Coronary artery (tissue), 2 donors: ENCODE measurements at regions not wholly inside any gene's neighbourhood (a gene's known extent, or its start where the extent isn't known, plus 50 kb on each side); places are given as distances from the start of the nearest gene placed in this dataset.
"Not testable (repeated sequence)": the region's sequence is repeated elsewhere in the genome, so short reads cannot be mapped to it uniquely, and the experiment has no call there.

Experiments used
- DNase-seq: peaks from one replicate; pipeline ENCODE4 v3.0.0-alpha.2; 2017; ENCODE audit warnings: low spot score
- H3K27ac ChIP-seq, 2 donors: fragments of 200-600 bp; sonication (generic); one replicate each; pipeline ENCODE4 v1.5.1; 2016 to 2019
- H3K4me3 ChIP-seq: fragments of 200-600 bp; sonication (generic); 2 replicates; pipeline ENCODE4 v1.5.1; 2016; ENCODE audit warnings: mild to moderate bottlenecking, moderate library complexity
- TF ChIP-seq, protein P1 (sequence below): fragments of 200-600 bp; sonication (generic); IDR thresholded peaks from one replicate; pipeline ENCODE4 v1.5.1; 2019; ENCODE audit warnings: antibody characterized with exemption

DNA sequence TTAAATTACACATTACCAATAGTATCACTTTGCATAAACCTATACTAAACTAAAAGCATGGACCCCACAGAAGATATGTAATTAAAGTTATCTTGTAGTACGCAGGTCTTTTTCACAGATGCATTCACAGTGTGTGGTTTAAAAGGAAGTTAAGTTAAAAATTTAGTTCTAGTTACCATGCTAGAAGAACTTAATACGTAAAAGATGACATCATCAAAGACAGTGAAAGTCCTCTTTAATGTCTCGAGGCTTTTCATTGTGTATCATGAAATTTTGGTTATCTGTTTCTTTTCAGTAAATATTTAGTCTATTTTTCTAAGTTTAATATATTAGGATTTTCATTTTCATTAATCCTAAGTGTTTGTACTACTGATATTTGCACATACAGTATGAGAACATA lies 934.6 kb upstream of the FOXG1 start:
- H3K4me3 ChIP-seq, DNase-seq, H3K27ac ChIP-seq: not testable (repeated sequence)

DNA sequence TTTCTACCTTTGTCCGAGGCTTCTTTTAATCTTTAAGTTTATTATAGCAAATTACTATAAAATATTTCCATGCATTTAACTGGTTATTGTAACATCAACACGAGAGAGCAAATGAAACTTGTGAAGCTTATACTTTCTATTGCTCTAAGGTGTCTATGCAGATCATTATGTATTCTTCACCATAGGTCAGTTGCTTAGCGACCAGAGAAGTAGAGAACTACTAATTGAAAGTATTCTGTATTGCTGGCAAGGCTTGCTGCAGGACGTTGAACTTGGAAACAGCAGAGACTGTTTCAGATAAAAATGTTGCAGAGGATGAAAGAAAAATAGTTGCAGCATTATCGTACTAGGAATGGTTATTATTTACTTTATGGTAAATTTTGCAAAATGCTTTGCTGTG lies 933.6 kb upstream of the FOXG1 start:
- H3K4me3 ChIP-seq, DNase-seq, H3K27ac ChIP-seq: not testable (repeated sequence)

DNA sequence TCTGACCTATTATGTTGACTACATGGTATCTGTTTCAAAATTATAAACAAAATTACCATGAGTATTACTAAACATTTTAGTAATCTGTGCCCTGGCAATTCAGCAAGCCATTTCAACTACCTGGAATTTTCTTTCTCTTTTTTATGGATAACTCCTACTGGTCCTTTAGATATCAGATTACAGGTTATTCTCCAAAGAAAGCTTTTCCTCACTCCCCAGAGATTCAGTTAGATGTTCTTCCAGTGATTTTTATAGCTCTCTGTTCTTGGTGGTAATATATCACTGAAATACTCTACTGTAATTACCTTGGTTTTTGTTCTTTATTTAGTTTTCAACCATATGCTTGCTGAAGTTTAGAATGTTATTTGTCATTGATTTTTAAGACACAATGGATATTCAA lies 930.2 kb upstream of the FOXG1 start:
- no peak overlapping the region for H3K27ac ChIP-seq
- H3K4me3 ChIP-seq, result no peak overlapping the region
- no peak for DNase-seq
- TF ChIP-seq, protein P1, sequence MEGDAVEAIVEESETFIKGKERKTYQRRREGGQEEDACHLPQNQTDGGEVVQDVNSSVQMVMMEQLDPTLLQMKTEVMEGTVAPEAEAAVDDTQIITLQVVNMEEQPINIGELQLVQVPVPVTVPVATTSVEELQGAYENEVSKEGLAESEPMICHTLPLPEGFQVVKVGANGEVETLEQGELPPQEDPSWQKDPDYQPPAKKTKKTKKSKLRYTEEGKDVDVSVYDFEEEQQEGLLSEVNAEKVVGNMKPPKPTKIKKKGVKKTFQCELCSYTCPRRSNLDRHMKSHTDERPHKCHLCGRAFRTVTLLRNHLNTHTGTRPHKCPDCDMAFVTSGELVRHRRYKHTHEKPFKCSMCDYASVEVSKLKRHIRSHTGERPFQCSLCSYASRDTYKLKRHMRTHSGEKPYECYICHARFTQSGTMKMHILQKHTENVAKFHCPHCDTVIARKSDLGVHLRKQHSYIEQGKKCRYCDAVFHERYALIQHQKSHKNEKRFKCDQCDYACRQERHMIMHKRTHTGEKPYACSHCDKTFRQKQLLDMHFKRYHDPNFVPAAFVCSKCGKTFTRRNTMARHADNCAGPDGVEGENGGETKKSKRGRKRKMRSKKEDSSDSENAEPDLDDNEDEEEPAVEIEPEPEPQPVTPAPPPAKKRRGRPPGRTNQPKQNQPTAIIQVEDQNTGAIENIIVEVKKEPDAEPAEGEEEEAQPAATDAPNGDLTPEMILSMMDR, result no peak

- TF ChIP-seq, protein P1, result no peak
- no peak for DNase-seq
- Histone ChIP-seq H3K4me3 (no peak overlapping the region), H3K27ac (no peak overlapping the region)
Measured at GRCh38 chr14:27845241-27845850, 921.2 kb upstream of the FOXG1 start.

DNA sequence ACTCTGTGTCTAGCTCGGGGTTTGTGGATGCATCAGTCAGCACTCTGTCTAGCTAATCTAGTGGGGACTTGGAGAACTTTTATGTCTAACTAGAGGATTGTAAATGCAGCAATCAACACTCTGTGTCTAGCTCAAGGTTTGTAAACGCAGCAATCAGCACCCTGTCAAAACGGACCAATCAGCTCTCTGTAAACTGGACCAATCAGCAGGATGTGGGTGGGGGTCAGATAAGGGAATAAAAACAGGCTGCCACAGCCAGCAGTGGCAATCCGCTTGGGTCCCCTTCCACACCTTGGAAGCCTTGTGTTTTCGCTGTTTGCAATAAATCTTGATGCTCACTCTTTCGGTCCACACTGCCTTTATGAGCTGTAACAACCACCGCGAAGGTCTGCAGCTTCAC lies 920.7 kb upstream of the FOXG1 start:
- no peak overlapping the region for H3K4me3 ChIP-seq
- no peak overlapping the region for H3K27ac ChIP-seq
- TF ChIP-seq, protein P1, result no peak
- no peak for DNase-seq

DNA sequence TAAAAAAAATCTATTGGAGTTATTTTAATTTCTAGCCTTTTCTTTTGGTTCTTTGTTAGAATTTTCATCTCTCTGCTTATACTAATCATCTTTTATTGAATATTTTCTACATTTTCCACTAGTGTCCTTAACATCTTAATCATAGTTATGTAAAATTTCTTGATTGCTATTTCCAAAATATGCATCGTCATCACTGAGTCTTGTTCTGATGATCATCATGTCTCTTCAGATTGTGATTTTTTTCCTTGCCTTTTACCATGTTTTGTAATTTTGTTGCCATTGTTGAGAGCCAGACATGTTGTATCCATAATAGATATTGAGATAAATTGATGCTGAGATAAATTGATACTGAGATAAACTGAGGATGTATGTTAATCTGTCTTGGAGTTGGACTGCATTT lies 919.1 kb upstream of the FOXG1 start:
- H3K27ac ChIP-seq, DNase-seq, H3K4me3 ChIP-seq: not testable (repeated sequence)

DNA sequence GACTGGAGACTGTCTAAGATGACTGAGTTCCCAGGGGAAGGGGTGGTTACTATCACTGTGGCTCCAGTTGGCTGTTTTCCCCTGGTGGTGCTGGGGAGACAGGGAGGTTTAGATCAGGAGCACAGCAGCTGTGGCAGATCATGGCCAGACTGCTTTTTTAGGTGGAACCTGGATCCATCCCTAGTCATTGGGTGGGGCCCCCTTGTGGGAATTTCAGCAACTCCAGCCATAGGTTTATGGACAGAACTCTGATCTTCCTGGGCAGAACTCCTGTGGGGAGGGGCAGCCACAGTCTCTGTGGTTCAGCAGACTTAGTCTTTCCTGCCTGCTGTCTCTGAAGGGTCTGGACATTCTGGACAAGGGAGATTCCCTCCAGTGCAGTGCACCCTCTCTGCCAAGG lies 917.4 kb upstream of the FOXG1 start:
- H3K27ac ChIP-seq, DNase-seq, H3K4me3 ChIP-seq: not testable (repeated sequence)

GRCh38 chr14:27862684-27863083 lies 903.9 kb upstream of the FOXG1 start:
- H3K27ac ChIP-seq, result no peak overlapping the region
- H3K4me3 ChIP-seq, result no peak overlapping the region
- no peak for DNase-seq
- TF ChIP-seq, protein P1, result no peak

DNA sequence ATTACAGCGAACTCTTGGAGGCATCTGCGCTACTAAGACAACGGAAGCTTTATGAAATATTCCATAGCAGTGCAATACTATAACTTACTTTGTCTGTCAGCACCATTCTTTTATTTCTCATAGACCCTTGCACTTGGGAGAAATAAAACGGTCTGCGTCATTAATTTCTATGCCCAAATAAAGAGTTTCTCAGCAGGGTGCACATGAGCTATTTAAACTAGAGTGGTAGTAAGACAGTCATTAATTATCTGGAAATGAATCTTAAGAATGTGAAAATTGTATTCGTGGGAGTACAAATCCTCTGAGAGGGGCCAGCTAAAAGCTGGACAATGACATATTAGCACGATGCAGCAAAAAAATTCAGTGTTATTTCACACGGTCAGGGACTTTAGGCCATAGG lies 903.4 kb upstream of the FOXG1 start:
- DNase-seq, result no peak
- no peak overlapping the region for H3K27ac ChIP-seq
- TF ChIP-seq, protein P1, result no peak
- H3K4me3 ChIP-seq, result no peak overlapping the region
